Loucy (cell line): ENCODE measurements at regions not wholly inside any gene's neighbourhood (a gene's known extent, or its start where the extent isn't known, plus 50 kb on each side); places are given as distances from the start of the nearest gene placed in this dataset.

Experiments used
- EZH2phosphoT487 ChIP-seq: fragments of 200-600 bp; IDR thresholded peaks from 2 replicates; pipeline ENCODE4 v1.6.1; 2018; ENCODE audit warnings: antibody characterized with exemption, mild to moderate bottlenecking, moderate library complexity, borderline replicate concordance
- TF ChIP-seq, protein P1 (sequence below): fragments of 200-600 bp; sonication (generic); conservative IDR thresholded peaks from 2 replicates; pipeline ENCODE4 v1.5.1; 2014; ENCODE audit warnings: mild to moderate bottlenecking, antibody characterized with exemption, low read length

DNA sequence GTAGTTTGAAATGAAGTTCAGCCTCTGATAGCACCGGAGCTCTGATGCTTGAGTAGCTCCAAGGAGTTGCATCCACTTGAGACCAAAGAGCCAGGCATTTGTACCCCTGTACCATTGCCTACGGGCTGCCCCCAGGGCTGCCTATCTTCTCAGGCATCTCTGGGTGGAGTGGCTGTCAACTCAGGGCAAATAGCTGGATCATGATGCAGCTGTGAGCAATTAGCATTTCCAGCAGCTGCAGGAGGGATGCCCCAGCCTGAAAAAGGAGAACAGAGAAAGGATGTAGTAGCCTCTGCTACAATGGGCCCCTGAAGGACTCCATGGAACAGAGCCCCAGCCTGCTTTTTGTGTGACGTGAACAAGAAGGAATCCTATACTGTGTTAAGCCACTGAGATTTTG, 492.6 kb downstream of the BCOR start:
- TF ChIP-seq, protein P1, sequence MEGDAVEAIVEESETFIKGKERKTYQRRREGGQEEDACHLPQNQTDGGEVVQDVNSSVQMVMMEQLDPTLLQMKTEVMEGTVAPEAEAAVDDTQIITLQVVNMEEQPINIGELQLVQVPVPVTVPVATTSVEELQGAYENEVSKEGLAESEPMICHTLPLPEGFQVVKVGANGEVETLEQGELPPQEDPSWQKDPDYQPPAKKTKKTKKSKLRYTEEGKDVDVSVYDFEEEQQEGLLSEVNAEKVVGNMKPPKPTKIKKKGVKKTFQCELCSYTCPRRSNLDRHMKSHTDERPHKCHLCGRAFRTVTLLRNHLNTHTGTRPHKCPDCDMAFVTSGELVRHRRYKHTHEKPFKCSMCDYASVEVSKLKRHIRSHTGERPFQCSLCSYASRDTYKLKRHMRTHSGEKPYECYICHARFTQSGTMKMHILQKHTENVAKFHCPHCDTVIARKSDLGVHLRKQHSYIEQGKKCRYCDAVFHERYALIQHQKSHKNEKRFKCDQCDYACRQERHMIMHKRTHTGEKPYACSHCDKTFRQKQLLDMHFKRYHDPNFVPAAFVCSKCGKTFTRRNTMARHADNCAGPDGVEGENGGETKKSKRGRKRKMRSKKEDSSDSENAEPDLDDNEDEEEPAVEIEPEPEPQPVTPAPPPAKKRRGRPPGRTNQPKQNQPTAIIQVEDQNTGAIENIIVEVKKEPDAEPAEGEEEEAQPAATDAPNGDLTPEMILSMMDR, result no peak
- no peak for TF ChIP-seq EZH2phosphoT487
